HL-60/S4 treated with retinoic acid at 250 ng/mL for 4 days and 3 days (cell line): ENCODE measurements at regions not wholly inside any gene's neighbourhood (a gene's known extent, or its start where the extent isn't known, plus 50 kb on each side); places are given as distances from the start of the nearest gene placed in this dataset.
"Not testable (repeated sequence)": the region's sequence is repeated elsewhere in the genome, so short reads cannot be mapped to it uniquely, and the experiment has no call there.

Source experiments
- in situ Hi-C: fragments of 300-500 bp; cut with MboI; formaldehyde crosslinking; loops from 2 replicates; pipeline ENCODE4 v1.7.0; 2022; ENCODE audit warnings: low sequenced_read_pairs

GRCh38 chr17:33929181-33929724 lies 325.8 kb upstream of the CCL2 start:
- in situ Hi-C loops, result no loop called here

- in situ Hi-C loops, result not testable (repeated sequence)
These were observed 323.8 kb upstream of the CCL2 start for GRCh38 chr17:33931148-33931814.

- in situ Hi-C loops, result no loop called here
These were observed 322.1 kb upstream of the CCL2 start for GRCh38 chr17:33932996-33933395.

GRCh38 chr17:33933576-33933975 lies 321.5 kb upstream of the CCL2 start:
- in situ Hi-C loops, result no loop called here

GRCh38 chr17:33934696-33935095 lies 320.4 kb upstream of the CCL2 start:
- in situ Hi-C loops, result no loop called here

GRCh38 chr17:33935822-33936221 lies 319.3 kb upstream of the CCL2 start:
- in situ Hi-C loops, result no loop called here

- in situ Hi-C loops, result no loop called here
These were observed 318.3 kb upstream of the CCL2 start for GRCh38 chr17:33936764-33937163.

GRCh38 chr17:33939959-33940358 lies 315.1 kb upstream of the CCL2 start:
- in situ Hi-C loops, result no loop called here

GRCh38 chr17:33940769-33941370 lies 314.2 kb upstream of the CCL2 start:
- in situ Hi-C loops, result no loop called here

GRCh38 chr17:33941744-33942143 lies 313.3 kb upstream of the CCL2 start:
- in situ Hi-C loops, result no loop called here

GRCh38 chr17:33942414-33942813 lies 312.7 kb upstream of the CCL2 start:
- in situ Hi-C loops, result no loop called here

- in situ Hi-C loops, result no loop called here
These were observed 310.7 kb upstream of the CCL2 start for GRCh38 chr17:33944412-33944811.

GRCh38 chr17:33944826-33945225 lies 310.3 kb upstream of the CCL2 start:
- in situ Hi-C loops, result no loop called here

- in situ Hi-C loops, result no loop called here
These were observed 309.2 kb upstream of the CCL2 start for GRCh38 chr17:33945646-33946546.

GRCh38 chr17:33947762-33948161 lies 307.3 kb upstream of the CCL2 start:
- in situ Hi-C loops, result no loop called here

GRCh38 chr17:33948309-33948708 lies 306.8 kb upstream of the CCL2 start:
- in situ Hi-C loops, result no loop called here

GRCh38 chr17:33949100-33949499 lies 306.0 kb upstream of the CCL2 start:
- in situ Hi-C loops, result no loop called here

- in situ Hi-C loops, result no loop called here
These were observed 305.0 kb upstream of the CCL2 start for GRCh38 chr17:33950061-33950460.

- in situ Hi-C loops, result no loop called here
These were observed 302.7 kb upstream of the CCL2 start for GRCh38 chr17:33952425-33952824.

- in situ Hi-C loops, result no loop called here
These were observed 300.5 kb upstream of the CCL2 start for GRCh38 chr17:33954597-33954996.

- in situ Hi-C loops, result no loop called here
These were observed 299.6 kb upstream of the CCL2 start for GRCh38 chr17:33955461-33955860.

GRCh38 chr17:33959098-33959497 lies 296.0 kb upstream of the CCL2 start:
- in situ Hi-C loops, result not testable (repeated sequence)
